ENCODE measurements at regions not wholly inside any gene's neighbourhood (a gene's known extent, or its start where the extent isn't known, plus 50 kb on each side); places are given as distances from the start of the nearest gene placed in this dataset.

GRCh38 chr5:28958581-28958980, 1920.2 kb upstream of the CDH9 start:
- H3K4me3 Mint-ChIP-seq = no peak overlapping the region
- no peaks in the 10 kb centered on the region for H3K9me3 Mint-ChIP-seq
- no peaks in the 10 kb centered on the region for H3K27me3 ChIP-seq
- no peak overlapping the region for H2AFZ ChIP-seq (replicated peaks)
- no peak overlapping the region for H3K4me2 ChIP-seq
- no peaks in the 10 kb centered on the region for H3K4me1 Mint-ChIP-seq
- H3K36me3 ChIP-seq = no peaks in the 10 kb centered on the region
- H3F3A ChIP-seq (ENCODE audit: low read depth) = no peaks in the 10 kb centered on the region
- H3K27ac ChIP-seq = no peak overlapping the region
- no peaks in the 10 kb centered on the region for H3K36me3 Mint-ChIP-seq
- H3K9me3 ChIP-seq (ENCODE audit: low read depth) = no peaks in the 10 kb centered on the region
- no peak overlapping the region for H3K9ac ChIP-seq
- no peaks in the 10 kb centered on the region for H3K79me2 ChIP-seq (ENCODE audit: low read depth)
- no peaks in the 10 kb centered on the region for H4K20me1 ChIP-seq (ENCODE audit: low read depth)
- no peak overlapping the region for H3K4me3 ChIP-seq
- TF ChIP-seq EZH2phosphoT487 (IDR thresholded peaks at IDR 0.05) (no peak), EZH2 (IDR thresholded peaks at IDR 0.05) (no peak), CTCF (IDR thresholded peaks at IDR 0.05) (no peak)
- H3K27ac Mint-ChIP-seq = no peak overlapping the region
- no peaks in the 10 kb centered on the region for H3K4me1 ChIP-seq
- no peaks in the 10 kb centered on the region for H3K27me3 Mint-ChIP-seq (ENCODE audit: insufficient read depth, low read depth)
- DNase-seq (ENCODE audit: low spot score) = no peak

- Histone ChIP-seq H3K9ac (no peak overlapping the region), H4K20me1 (ENCODE audit: low read depth) (no peaks in the 10 kb centered on the region), H2AFZ (replicated peaks) (no peak overlapping the region), H3K27ac (no peak overlapping the region), H3K4me3 (no peak overlapping the region), H3K27me3 (no peaks in the 10 kb centered on the region), H3K79me2 (ENCODE audit: low read depth) (no peaks in the 10 kb centered on the region), H3K4me1 (no peaks in the 10 kb centered on the region), H3K36me3 (no peaks in the 10 kb centered on the region), H3F3A (ENCODE audit: low read depth) (no peaks in the 10 kb centered on the region), H3K9me3 (ENCODE audit: low read depth) (no peaks in the 10 kb centered on the region), H3K4me2 (no peak overlapping the region)
- no peak for DNase-seq (ENCODE audit: low spot score)
- Mint-ChIP-seq H3K4me3 (no peak overlapping the region), H3K27me3 (ENCODE audit: insufficient read depth, low read depth) (no peaks in the 10 kb centered on the region), H3K4me1 (no peaks in the 10 kb centered on the region), H3K9me3 (no peaks in the 10 kb centered on the region), H3K27ac (no peak overlapping the region), H3K36me3 (no peaks in the 10 kb centered on the region)
- TF ChIP-seq EZH2phosphoT487 (IDR thresholded peaks at IDR 0.05) = no peak
Observed at GRCh38 chr5:28957450-28957849, 1919.1 kb upstream of the CDH9 start.

- no peaks in the 10 kb centered on the region for H4K20me1 ChIP-seq (ENCODE audit: low read depth)
- H3K27me3 ChIP-seq = no peaks in the 10 kb centered on the region
- H3K4me1 ChIP-seq = no peaks in the 10 kb centered on the region
- Mint-ChIP-seq H3K4me1 (no peaks in the 10 kb centered on the region), H3K36me3 (no peaks in the 10 kb centered on the region), H3K27me3 (ENCODE audit: insufficient read depth, low read depth) (peaks cover 3% of the 10 kb centered on the region), H3K9me3 (peaks cover 2% of the 10 kb centered on the region), H3K4me3 (no peak overlapping the region), H3K27ac (no peak overlapping the region)
- H3K9me3 ChIP-seq (ENCODE audit: low read depth) = no peaks in the 10 kb centered on the region
- H3K9ac ChIP-seq = no peak overlapping the region
- no peak for DNase-seq (ENCODE audit: low spot score)
- no peaks in the 10 kb centered on the region for H3F3A ChIP-seq (ENCODE audit: low read depth)
- H3K36me3 ChIP-seq = no peaks in the 10 kb centered on the region
- H3K4me3 ChIP-seq = no peak overlapping the region
- H3K4me2 ChIP-seq = no peak overlapping the region
- no peak overlapping the region for H2AFZ ChIP-seq (replicated peaks)
- TF ChIP-seq EZH2phosphoT487 (IDR thresholded peaks at IDR 0.05) = no peak
- TF ChIP-seq EZH2 (IDR thresholded peaks at IDR 0.05) = no peak
- TF ChIP-seq CTCF (IDR thresholded peaks at IDR 0.05) = no peak
- no peak overlapping the region for H3K27ac ChIP-seq
- no peaks in the 10 kb centered on the region for H3K79me2 ChIP-seq (ENCODE audit: low read depth)
Observed at GRCh38 chr5:28954074-28954473, 1915.7 kb upstream of the CDH9 start.

- Histone ChIP-seq H3K4me1 (no peaks in the 10 kb centered on the region), H3K36me3 (no peaks in the 10 kb centered on the region), H3K9me3 (ENCODE audit: low read depth) (no peaks in the 10 kb centered on the region), H3K4me2 (no peak overlapping the region), H3K4me3 (no peak overlapping the region), H3K27ac (no peak overlapping the region), H3K27me3 (no peaks in the 10 kb centered on the region), H4K20me1 (ENCODE audit: low read depth) (no peaks in the 10 kb centered on the region), H3K9ac (no peak overlapping the region), H3F3A (ENCODE audit: low read depth) (no peaks in the 10 kb centered on the region), H3K79me2 (ENCODE audit: low read depth) (no peaks in the 10 kb centered on the region), H2AFZ (replicated peaks) (no peak overlapping the region)
- TF ChIP-seq EZH2 (IDR thresholded peaks at IDR 0.05) (no peak), EZH2phosphoT487 (IDR thresholded peaks at IDR 0.05) (no peak), CTCF (IDR thresholded peaks at IDR 0.05) (no peak)
- DNase-seq (ENCODE audit: low spot score) = no peak
- Mint-ChIP-seq H3K27ac (no peak overlapping the region), H3K9me3 (peaks cover 2% of the 10 kb centered on the region), H3K36me3 (no peaks in the 10 kb centered on the region), H3K4me1 (no peaks in the 10 kb centered on the region), H3K4me3 (no peak overlapping the region), H3K27me3 (ENCODE audit: insufficient read depth, low read depth) (peaks cover 3% of the 10 kb centered on the region)
Observed at GRCh38 chr5:28947865-28948264, 1909.5 kb upstream of the CDH9 start.
